22Rv1 (cell line): ENCODE measurements at regions not wholly inside any gene's neighbourhood (a gene's known extent, or its start where the extent isn't known, plus 50 kb on each side); places are given as distances from the start of the nearest gene placed in this dataset.

Source experiments
- ZFX ChIP-seq: fragments of 450-650 bp; IDR thresholded peaks from 2 replicates; pipeline ENCODE4 v1.6.1; 2017; ENCODE audit warnings: antibody characterized with exemption, borderline replicate concordance
- TF ChIP-seq, protein P1 (sequence below): fragments of 450-650 bp; IDR thresholded peaks from 2 replicates; pipeline ENCODE4 v1.5.1; 2017; ENCODE audit warnings: mild to moderate bottlenecking

- TF ChIP-seq ZFX = no peak
- TF ChIP-seq, protein P1, sequence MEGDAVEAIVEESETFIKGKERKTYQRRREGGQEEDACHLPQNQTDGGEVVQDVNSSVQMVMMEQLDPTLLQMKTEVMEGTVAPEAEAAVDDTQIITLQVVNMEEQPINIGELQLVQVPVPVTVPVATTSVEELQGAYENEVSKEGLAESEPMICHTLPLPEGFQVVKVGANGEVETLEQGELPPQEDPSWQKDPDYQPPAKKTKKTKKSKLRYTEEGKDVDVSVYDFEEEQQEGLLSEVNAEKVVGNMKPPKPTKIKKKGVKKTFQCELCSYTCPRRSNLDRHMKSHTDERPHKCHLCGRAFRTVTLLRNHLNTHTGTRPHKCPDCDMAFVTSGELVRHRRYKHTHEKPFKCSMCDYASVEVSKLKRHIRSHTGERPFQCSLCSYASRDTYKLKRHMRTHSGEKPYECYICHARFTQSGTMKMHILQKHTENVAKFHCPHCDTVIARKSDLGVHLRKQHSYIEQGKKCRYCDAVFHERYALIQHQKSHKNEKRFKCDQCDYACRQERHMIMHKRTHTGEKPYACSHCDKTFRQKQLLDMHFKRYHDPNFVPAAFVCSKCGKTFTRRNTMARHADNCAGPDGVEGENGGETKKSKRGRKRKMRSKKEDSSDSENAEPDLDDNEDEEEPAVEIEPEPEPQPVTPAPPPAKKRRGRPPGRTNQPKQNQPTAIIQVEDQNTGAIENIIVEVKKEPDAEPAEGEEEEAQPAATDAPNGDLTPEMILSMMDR = no peak
These were observed 342.9 kb downstream of the GBA3 start for GRCh38 chr4:23035521-23036056.
